Hematopoietic multipotent progenitor cell treated with erythropoietin and hydrocortisone succinate and interleukin-3 and kit ligand, for 15 days (in vitro differentiated cells): ENCODE measurements at regions not wholly inside any gene's neighbourhood (a gene's known extent, or its start where the extent isn't known, plus 50 kb on each side); places are given as distances from the start of the nearest gene placed in this dataset.

Experiments
- DNase-seq: peaks from one replicate; pipeline ENCODE4 v3.0.0-alpha.2; 2015; ENCODE audit warnings: low spot score

- no peak for DNase-seq
These were observed 1038.6 kb downstream of the CBLN2 start for GRCh38 chr18:71505526-71505925.

- no peak for DNase-seq
These were observed 1040.9 kb downstream of the CBLN2 start for GRCh38 chr18:71503222-71503621.

GRCh38 chr18:71485611-71486010, 1058.5 kb downstream of the CBLN2 start:
- DNase-seq, result no peak

GRCh38 chr18:71471963-71472725, 1072.0 kb downstream of the CBLN2 start:
- DNase-seq, result no peak

DNA sequence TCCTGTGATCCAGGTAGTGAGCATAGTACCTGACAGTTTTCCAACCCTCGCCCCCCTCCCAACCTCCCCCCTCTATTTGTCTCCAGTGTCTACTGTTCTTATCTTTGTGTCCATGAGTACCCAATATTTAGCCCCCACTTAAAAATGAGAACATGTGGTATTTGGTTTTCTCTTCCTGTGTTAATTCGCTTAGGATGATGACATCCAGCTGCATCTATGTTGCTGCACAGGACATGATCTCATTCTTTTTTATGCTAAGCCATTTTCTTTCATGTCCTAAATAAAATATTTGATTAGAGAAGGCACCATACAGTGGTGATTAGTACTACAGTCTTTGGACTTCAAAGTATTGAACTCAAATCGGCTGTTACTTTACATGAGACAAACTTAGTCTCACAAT, 1087.9 kb downstream of the CBLN2 start:
- no peak for DNase-seq

- DNase-seq, result no peak
These were observed 1093.9 kb downstream of the CBLN2 start for GRCh38 chr18:71450257-71450656.

GRCh38 chr18:71443706-71444480, 1100.2 kb downstream of the CBLN2 start:
- no peak for DNase-seq

DNA sequence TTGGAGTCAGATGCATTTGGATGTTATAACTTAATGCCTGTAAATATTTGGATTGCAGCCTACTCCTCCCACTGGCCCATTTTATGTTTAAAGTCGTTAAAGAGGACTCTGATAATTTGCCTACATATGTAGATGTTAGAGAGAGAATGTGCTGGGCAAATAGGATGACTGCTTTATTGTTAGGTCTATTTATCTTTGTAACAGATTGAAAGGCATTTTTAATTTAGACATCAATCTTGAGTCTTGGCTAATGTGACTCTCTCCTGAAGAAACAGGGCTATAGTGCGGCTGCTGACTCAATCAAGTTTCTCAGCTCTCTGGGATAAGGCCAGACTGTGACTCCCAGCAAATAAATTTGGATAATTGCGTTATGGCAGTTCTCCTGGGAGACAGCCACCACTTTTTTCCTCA, 1101.4 kb downstream of the CBLN2 start:
- no peak for DNase-seq

DNA sequence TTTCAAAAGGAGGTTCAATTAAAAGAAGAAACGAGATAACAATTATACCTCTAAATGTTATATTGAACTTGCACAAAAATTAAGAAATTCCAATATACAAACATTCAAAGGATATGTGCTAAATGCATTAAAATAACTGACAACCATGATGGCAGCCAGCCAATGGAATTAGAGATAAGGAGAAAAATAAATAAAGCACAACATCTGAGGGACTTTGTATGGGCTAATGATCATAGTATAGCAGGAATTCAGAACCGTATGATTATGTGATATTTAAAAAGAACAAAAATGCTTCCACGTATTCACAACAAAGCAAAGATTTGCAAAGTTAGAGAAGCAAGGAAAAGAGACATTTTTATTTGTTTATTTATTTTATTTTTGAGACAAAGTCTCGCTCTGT, 1103.0 kb downstream of the CBLN2 start:
- DNase-seq, result no peak

DNA sequence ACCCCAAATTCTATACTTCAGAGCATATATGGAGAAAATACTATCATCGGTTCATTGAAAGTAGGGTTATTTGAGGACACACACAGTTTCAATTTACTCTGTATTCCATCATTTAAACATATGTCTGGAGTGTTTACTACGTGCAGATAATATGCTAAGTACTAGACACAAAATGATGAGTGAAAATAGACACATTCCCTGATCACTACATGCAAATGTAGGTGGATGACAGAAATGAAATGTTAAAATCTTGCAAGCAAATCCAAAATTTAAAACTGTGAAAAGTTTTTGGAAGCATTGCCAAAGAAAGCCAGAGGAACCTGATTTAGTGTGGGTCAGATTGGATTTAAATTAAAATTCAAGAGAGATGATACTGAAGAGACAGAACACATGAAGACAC, 1106.6 kb downstream of the CBLN2 start:
- no peak for DNase-seq

- DNase-seq, result no peak
These were observed 1110.8 kb downstream of the CBLN2 start for GRCh38 chr18:71433373-71433772.

DNA sequence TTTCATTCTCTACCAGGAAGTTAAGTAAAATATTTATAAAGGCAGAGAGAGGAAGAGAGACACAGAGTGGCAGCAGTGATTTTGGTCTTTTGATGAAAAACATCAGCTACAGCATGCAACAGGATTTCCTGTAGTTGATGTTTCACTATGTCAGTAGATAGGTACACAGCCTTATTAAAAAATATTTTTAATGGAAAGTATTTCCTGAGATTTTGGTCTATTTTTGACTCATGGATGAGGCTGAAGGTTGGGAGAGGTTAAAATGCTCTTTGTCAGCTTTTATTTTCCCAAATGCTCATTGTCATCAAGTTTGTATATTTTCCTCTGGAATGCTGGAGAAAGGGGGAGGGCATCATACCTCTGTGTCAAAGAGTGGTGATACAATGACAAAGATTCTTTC, 1112.5 kb downstream of the CBLN2 start:
- DNase-seq, result no peak

DNA sequence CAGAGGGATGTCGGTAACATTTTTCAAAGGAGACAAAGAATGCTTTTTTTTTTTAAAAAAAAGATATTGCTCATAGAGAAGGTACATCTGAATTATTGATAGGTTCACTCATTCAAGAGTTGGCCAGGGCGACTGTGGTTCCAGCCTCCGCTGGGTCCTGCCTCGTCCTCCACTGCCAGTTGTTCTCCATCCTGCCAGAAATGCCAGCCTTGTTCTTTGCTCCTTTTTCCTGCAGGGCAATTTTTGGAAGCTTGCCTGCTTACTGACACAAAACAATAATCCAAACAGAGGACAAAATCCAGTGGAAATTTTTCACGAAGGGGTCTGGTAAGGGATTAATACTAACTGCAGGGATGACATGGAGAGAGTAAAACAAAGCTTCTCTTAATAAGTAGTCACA, 1113.0 kb downstream of the CBLN2 start:
- DNase-seq, result no peak

DNA sequence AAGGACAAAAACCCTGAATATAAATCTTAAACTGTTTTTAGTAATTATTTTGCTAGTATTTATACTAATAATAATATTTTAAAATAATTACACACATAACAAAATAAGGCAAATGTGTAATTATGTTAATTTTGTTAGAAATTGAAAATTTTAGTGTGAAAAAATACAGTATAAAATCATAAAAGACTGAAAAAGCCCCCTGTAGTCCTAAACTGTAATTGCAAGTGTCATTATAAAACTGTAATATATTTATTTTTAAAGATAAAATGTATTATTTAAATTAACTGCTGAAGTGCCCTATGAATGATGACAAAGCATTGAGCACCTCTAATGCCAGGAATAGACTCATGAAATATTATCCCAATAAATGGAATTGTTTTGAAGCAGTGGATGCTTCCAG, 1117.7 kb downstream of the CBLN2 start:
- DNase-seq, result no peak

- DNase-seq, result no peak
These were observed 1116.4 kb downstream of the SOCS6 start for GRCh38 chr18:71405169-71405809.

- no peak for DNase-seq
These were observed 1114.7 kb downstream of the SOCS6 start for GRCh38 chr18:71403501-71403900.

- DNase-seq, result no peak
These were observed 1109.7 kb downstream of the SOCS6 start for GRCh38 chr18:71398531-71398930.

DNA sequence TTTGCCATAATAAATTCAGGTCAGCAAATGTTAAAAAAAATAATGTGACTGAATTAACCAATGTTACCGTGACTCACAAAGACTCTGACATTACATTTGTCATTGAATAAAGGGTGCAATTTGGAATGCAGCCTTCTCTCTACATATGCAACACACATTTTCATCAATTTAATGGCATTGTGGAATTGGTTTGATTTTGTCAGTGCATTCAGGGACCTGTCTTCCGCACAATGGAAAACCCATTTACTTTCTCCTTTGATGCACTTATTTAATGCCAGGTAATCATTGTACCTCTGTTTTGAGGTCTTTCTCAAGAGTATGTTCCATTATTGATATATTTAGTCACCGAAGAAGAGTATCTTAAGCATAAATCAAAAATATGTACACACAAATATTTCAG, 1099.3 kb downstream of the SOCS6 start:
- no peak for DNase-seq

DNA sequence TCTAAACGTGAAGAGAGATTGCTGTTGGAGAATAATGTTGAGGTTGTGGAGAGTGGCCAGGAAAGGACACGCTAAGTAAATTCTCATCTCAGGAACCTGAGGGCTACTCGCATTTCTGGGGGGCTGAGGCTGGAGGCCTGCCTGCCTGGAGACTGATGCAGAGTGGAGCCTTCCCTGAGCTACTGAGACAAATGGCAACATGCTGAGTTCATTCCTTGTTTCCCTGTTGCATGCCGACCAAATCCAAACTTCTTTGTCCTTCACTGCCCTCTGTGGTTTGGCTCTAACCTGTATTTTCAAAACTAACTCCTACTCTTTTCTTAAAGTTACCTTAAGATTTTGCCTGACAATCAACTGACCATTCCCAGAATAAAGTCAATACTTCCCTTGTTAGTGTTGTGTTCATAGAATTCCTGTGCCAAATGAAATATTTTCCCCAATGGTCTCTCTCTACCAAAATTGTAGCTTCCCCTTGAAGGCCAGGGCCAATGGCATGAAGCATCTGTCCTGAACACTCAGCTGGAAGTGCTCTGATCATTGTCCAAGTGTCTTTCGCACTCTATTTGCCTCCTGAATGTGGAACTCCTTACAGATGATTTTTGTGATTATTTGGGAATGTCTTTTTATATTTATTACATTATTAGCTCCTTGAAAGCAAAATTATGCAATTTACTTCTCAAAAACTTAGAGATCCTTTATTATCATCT, 1085.6 kb downstream of the SOCS6 start:
- DNase-seq, result no peak

DNA sequence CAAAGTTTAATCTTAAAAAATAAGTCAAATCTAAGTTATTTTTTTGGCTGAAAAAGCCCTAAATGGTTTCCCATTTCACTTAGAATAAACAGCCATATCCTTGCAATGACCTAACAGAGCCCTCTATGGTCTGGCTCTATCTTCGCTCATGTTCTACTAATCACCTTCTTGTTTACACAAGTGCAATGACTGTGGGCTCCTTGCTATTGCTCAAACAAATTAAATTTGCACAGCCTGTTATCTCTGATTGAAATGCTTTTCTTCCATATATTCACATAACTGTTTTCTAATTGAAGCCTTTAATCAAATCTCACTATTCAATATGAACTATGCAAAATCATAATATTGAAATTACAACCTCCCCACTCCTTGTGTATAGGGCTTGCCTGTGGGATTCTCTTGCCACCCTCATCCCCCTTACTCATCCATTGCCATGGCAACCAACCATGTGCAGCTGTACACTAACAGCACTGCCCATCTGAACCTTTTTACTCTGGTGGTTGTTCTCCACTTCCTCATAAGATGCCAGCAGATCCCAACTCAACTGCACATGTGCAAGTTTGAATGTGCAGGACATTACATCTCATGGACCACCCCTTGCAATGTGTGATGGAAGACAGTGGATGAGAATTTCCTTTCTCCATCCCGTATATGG, 1083.2 kb downstream of the SOCS6 start:
- no peak for DNase-seq

DNA sequence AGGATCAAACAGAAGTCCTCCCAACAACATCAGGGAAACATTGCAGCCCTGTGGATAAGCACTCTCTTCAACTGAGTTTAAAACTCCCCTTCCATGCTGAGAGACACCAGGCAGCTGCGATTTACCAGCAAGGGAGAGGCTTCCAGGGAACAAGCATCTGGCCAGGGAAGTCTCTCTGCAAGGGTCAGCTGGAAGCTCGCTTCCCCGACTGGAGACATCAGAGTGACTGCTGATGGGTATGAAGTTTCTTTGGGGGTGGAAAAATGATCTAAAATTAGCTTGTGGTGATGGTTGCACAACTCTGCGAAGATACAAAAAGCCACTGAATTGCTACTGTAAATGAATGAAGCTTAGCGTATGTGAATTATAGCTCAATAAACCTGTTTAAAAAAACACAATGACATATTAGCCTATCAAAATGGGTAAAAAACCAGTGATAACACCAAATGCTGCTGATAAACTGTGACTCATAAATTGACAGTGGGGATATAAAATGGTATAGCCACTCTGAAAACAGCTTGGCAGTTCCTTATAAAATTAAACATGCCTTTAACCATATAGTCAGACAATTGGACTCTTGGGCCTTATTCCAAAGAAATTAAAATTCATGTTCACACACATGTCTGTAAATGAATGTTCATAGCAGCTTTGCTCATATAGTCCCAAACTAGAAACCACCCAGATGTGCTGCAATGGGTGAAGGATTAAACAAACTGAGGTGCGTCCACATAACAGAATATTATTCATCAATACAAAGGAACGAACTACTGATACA, 1082.0 kb downstream of the SOCS6 start:
- no peak for DNase-seq
